GM18508 (cell line): ENCODE measurements at regions not wholly inside any gene's neighbourhood (a gene's known extent, or its start where the extent isn't known, plus 50 kb on each side); places are given as distances from the start of the nearest gene placed in this dataset.

Experiments used
- ATAC-seq: cut with Tn5 transposase; IDR thresholded peaks from one replicate; pipeline ENCODE4 v1.9.1; 2021; ENCODE audit warnings: moderate number of reproducible peaks; ENCODE audit not compliant: insufficient read depth, unreplicated experiment

GRCh38 chr3:68067314-68067713 lies 412.9 kb upstream of the SUCLG2 start:
- no peak for ATAC-seq

- ATAC-seq = no peak
Measured at GRCh38 chr3:68062926-68063325, 408.5 kb upstream of the SUCLG2 start.

- ATAC-seq = no peak
Measured at GRCh38 chr3:68060910-68061309, 406.5 kb upstream of the SUCLG2 start.

DNA sequence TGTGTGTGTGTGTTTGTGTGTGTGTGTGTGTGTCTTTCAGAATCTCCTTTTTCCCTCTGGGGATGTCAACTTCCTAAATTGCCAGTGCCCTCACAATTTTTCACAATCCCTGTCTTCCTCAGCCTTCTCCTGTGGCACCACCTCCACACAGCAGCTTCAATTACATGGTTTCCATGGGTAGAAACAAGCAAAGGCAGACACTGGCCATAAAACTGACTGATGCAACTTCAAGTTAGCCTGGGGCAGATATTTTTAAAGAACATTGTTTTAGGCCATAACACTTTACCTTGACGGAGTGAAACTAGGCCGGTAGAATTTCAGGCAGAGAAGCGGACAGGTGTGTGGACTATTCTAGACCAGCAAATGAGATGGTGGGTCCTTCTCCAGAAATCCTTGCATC lies 405.8 kb upstream of the SUCLG2 start:
- no peak for ATAC-seq

DNA sequence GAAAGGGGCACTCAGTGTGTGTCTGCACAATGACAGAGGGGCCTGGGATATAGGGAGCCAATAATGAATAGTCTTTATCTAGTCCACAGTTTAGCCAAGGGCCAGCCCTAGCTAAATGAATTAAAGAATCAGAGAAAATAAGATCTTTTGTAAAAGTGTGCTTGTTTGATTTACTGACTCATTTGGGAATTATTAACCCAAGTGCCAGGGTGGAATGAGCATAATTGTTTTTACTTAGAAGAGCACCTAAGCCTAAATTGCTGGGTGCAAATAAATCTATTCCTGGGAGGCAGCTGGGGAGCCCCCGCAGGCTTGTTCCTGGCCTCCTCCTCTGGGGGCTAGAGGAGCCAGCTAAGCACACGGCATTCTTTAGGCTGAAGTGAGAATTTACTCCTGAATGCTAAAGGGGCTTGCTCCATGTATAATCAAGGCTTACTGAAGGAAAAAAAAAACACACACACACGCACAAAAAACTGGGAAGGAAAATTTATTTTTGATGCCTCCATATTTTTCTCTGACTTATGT lies 405.3 kb upstream of the SUCLG2 start:
- ATAC-seq = no peak

GRCh38 chr3:68057637-68058320 lies 403.4 kb upstream of the SUCLG2 start:
- no peak for ATAC-seq

DNA sequence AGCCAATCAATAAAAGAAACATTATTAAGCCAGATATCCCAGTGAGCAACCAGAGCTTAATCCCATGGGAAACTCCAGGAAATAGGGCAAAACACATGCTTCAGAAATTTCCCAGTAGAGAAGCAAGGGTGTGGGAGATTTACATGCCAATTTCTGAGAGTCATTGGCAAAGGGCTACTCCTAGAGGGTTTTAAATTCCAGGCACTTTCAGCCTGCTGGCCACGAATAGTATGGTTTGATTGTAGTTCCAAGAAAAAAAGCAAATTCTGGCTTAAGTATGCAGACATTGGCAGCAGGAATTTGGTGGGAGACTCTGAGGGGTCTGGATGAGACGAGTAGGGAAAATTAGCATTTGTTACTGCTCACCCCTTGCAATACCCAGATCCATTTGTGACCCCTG lies 402.1 kb upstream of the SUCLG2 start:
- ATAC-seq = no peak

GRCh38 chr3:68055215-68055614 lies 400.8 kb upstream of the SUCLG2 start:
- ATAC-seq = no peak

- no peak for ATAC-seq
Measured at GRCh38 chr3:68049776-68050175, 395.4 kb upstream of the SUCLG2 start.

DNA sequence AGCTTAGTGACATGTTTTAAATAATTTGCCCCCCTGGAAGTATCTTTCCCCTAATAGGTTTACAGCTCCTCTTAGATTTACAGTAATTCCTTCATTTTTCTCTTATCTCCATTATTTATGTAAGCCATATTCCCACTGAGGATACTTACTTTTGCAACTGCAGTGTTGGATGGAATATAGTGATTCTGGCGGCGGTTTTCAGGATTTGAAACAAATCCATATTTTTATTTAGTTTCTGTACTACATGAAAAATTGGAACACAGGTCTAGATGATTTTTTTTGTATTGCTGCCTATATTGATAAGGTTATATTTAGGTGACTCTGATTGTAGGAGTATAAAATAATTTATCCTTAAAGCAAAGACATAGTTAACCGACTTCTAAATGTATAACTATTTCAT lies 391.6 kb upstream of the SUCLG2 start:
- no peak for ATAC-seq

GRCh38 chr3:68033867-68034266 lies 379.5 kb upstream of the SUCLG2 start:
- ATAC-seq = no peak

DNA sequence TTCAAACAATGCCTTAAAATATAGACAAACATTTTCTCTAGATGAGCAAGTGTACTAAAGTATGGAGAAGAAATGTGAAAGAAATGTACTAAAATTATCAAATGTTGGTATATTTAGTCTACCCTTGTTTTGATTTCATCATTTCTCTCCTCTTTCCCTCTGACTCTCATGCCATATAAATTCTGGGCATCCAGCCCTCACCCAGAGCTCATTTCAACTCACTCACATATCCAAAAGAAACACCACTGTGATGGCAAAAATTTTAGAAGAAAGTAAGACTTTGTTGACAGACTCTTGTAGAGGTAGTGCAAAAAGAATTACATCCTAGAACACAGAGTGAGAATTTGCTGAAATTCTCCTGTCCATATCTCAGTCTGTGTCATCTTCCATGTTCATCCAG lies 377.8 kb upstream of the SUCLG2 start:
- ATAC-seq = no peak

DNA sequence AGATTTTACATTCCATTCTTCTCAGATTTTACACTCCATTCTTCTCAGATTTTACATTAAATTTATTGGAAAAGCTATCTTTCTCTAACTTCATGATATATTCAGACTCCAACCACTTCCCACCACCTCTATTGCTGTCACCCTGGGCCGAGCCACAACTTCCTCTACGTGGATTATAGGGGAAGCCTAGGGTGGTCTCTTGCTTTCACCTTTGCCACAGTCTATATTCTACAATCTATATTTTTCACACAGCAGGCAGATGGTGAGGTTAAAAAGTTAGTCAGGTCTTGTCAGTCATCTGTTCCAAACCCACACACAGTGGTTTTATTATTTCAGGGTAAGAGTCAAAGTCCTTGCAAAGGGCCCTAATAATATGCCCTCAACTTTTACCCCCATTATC lies 370.8 kb upstream of the SUCLG2 start:
- ATAC-seq = no peak

DNA sequence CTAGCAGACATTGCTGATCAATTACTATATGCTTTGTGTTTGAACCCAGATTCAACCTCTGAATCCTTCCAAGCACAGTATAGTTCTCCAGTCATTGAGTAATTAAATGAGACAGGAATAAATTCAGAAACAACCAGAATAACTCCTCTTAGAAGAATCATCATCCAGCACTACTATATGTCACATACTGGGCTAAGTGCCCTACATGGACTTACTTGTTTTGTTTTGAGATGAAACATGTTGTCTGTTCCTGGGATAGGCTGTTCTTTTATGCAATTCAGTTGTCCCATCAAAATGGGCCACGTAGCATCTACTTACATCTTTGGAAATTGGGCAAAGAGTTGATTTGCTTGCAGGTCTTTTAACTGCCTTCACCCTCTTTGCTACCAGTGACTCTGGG lies 365.5 kb upstream of the SUCLG2 start:
- no peak for ATAC-seq

DNA sequence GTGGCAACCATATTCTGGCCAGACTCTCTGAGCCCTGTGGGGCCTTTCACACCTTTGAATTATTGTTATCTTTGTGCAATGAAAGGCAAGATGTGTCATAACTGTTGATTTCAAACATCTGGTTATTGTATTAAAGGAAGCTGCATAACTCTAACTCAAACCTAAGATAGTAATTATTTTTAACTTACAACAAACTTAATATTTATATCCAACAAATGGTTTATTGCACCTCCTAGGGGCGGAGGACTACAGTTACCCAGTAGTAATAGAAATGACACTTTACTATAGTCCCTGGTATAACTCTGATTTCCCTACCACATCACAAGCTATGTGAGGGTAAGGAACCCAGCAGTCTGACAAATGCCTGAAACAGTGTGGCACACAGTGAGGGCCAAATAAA lies 363.9 kb upstream of the SUCLG2 start:
- no peak for ATAC-seq

- ATAC-seq = no peak
Measured at GRCh38 chr3:68017069-68017468, 362.7 kb upstream of the SUCLG2 start.

DNA sequence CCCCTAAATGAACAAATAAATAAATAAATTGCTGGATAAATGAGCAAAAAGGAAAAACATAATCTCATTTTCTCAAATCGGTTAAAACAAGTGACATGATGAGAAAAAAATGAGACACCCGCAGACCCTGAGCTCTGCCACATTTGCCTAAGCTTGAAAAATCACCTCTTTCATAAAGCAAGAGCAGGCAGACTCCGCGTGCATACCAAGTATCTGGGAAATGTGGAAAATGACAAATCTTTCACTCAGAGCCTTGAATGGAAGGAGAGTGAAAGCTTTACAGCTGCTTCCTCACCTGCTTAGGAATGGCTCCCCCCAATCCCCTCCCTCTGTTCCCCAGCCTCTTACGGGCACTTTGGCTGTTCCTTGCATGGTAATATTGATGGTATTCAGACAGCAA lies 355.5 kb upstream of the SUCLG2 start:
- no peak for ATAC-seq

- ATAC-seq = no peak
Measured at GRCh38 chr3:68007621-68008226, 353.3 kb upstream of the SUCLG2 start.

GRCh38 chr3:68006646-68007045 lies 352.2 kb upstream of the SUCLG2 start:
- no peak for ATAC-seq

- no peak for ATAC-seq
Measured at GRCh38 chr3:68004091-68004490, 349.7 kb upstream of the SUCLG2 start.

DNA sequence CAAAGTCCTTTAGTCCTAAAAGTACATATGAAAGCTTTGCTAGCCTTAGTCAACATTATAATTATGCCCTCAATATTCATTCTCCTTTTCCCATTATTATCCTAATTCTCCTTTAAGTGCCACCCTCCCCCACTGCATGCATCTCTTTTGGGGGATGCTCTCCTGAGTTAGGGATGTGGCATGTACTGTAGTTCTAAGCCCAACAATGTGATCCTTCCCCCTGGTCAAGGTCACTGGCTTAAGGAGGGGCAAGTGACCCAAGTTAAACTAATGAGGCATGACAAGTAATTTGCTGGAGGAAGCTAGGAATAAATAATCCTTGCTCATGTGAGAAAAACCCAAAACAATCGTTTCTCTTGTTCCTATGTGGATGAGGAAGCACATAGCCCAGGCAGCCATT lies 343.9 kb upstream of the SUCLG2 start:
- no peak for ATAC-seq

DNA sequence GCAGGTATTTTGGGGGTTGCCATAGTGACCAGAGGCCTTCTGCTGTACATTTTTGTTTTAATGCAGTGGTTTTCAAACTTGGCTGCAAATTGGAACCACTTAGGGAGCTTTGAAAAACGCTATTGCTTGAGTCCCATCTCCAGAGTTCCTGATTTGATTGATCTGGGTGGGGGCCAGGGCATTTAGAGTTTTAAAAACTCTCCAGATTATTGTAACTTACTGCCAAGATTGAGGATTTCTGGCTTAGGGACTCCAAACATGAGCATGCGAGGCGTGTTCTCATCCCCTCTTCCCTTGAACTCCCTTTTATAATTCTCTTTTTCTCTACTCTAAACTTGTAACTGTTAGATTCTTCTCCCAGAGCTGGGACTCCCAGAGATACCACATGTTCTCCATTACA lies 340.8 kb upstream of the SUCLG2 start:
- no peak for ATAC-seq
